ENCODE measurements at regions not wholly inside any gene's neighbourhood (a gene's known extent, or its start where the extent isn't known, plus 50 kb on each side); places are given as distances from the start of the nearest gene placed in this dataset.

DNA sequence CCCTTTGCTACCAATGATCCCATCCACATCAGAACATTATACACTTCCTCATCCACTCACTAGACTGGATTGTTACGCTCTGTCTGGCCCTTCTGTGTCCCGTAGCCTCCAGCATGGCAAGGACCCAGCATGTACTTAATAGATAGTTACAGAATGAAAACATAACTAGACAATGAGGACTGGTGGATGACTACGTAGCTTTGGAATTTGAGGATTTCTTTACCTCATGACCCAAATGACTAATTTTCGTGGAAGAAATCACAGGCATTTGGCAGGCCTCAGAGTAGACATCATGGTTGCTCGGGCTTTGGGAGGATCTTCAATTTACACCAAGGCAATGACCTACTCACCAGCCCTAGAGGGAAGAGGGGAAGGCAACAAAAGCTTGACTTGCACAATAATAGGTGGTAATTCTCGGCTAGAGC, 299.8 kb downstream of the TLE1 start:
- Histone ChIP-seq H3K27ac (no peak overlapping the region), H3K4me1 (replicated peaks in 1 of 2) (peaks cover 6 to 33% of the 10 kb centered on the region in 2 donors), H3K4me3 (no peak overlapping the region)
- in situ Hi-C loops (cut with MboI; ENCODE audit: low pct_unique_long_range_greater_than_20kb in 2 of 9, low sequenced_read_pairs in 9 of 9, unreplicated experiment in 9 of 9), result no loop called here
- WGBS, 10 experiments, result 0 to 100% (median 40%) methylated on average over 1 to 5 of the region's 6 CpGs; no CpG with 5 or more reads in 1 of the 10 experiments
- peak in 7 of 8 experiments; percentile 16 to 93 (median 80) for ATAC-seq (replicated peaks in 6 of 8)

DNA sequence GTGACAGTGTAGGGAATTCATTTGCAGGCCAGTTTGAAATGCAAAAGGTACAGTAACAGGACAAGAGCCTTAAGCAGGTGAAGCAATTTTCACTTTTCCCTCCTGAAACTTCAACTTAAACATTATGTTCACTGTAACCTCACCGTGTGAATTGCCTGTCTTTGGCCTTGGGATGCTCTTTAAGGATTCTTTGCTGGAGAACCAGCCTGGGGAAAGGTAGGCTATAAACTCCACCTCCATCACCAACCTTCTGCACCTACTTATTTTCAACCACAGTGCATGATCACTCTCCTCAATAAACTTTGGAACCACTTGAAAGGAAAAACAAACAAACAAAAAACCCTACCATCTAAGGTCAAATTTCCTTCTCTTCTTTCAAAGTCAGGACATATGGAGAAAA, 300.5 kb downstream of the TLE1 start:
- in situ Hi-C loops (cut with MboI; ENCODE audit: low pct_unique_long_range_greater_than_20kb in 2 of 9, low sequenced_read_pairs in 9 of 9, unreplicated experiment in 9 of 9), result no loop called here
- 0 to 100% (median 80%) methylated on average over 1 of the region's 1 CpG; no CpG with 5 or more reads in 3 of the 10 experiments for WGBS, 10 experiments
- no peak for ATAC-seq (replicated peaks in 6 of 8)
- Histone ChIP-seq H3K4me3 (no peak overlapping the region), H3K4me1 (replicated peaks in 1 of 2) (peaks cover 6 to 27% of the 10 kb centered on the region in 2 donors), H3K27ac (no peak overlapping the region)

DNA sequence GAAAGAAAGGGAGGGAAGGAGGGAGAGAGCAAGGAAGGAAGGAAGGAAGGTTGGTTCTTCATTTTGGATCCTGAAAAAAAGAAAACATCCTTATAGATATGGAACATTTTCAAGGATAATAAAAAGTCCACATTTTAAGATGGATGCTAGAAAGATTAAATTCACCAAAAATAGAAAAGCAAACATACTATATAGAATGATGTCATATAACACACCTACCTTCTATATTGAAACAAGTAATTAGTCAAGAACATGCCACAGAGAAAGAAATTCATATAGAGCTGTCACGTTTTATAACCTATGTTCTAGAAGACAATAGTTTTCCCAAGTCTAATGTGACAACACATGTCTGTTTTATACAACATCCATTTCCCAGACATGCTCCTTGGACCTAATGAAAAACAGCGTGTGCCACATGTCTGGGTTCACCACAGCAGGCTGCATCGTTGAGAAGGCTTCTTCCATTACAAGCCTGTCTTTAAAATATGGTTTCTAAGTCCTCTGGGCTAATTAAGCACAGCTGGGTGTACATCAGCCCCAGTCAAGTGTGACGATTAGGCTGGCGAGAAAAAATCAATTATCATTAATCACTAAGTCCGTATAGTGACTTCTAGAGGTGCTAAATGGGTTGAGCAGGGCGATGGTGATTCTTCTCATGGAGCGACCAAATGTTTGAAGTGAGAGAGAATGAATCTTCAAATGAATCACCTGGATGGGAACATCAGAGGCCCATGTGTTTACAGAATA, 301.8 kb downstream of the TLE1 start:
- 30 to 100% (median 55%) methylated on average over 1 to 8 of the region's 8 CpGs; no CpG with 5 or more reads in 1 of the 10 experiments for WGBS, 10 experiments
- in situ Hi-C loops (cut with MboI; ENCODE audit: low pct_unique_long_range_greater_than_20kb in 2 of 9, low sequenced_read_pairs in 9 of 9, unreplicated experiment in 9 of 9), result no loop called here
- no peak overlapping the region for H3K27ac ChIP-seq
- ATAC-seq (replicated peaks in 6 of 8), result peak in 4 of 8 experiments; percentile 62 to 77 (median 70)
- peaks cover 6 to 27% of the 10 kb centered on the region in 2 donors for H3K4me1 ChIP-seq (replicated peaks in 1 of 2)
- no peak overlapping the region for H3K4me3 ChIP-seq

DNA sequence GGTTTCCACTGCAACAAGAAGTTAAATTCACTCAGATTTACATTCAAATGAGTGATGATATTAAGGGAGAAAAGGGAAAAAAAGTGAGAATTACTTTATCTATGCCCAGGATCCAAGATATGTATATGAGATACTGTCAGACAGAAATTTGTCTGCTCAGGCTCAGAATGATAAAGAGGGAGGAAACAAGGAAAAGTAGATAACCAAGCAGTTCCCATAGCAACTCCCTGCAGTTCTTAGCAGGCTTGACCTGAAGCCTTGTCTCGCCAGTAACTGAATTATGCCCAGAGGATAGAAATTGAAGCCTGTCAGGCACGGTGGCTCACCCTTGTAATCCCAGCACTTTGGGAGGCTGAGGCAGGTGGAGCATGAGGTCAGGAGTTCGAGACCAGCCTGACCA, 304.4 kb downstream of the TLE1 start:
- in situ Hi-C loops (cut with MboI; ENCODE audit: low pct_unique_long_range_greater_than_20kb in 2 of 9, low sequenced_read_pairs in 9 of 9, unreplicated experiment in 9 of 9), result no loop called here
- peak in 1 of 8 experiments; percentile 17 for ATAC-seq (replicated peaks in 6 of 8)
- Histone ChIP-seq H3K27ac (no peak overlapping the region), H3K4me3 (no peak overlapping the region), H3K4me1 (replicated peaks in 1 of 2) (peaks cover 13 to 38% of the 10 kb centered on the region in 2 donors)
- WGBS, 10 experiments, result 50 to 100% (median 67%) methylated on average over 1 to 3 of the region's 3 CpGs; no CpG with 5 or more reads in 3 of the 10 experiments

DNA sequence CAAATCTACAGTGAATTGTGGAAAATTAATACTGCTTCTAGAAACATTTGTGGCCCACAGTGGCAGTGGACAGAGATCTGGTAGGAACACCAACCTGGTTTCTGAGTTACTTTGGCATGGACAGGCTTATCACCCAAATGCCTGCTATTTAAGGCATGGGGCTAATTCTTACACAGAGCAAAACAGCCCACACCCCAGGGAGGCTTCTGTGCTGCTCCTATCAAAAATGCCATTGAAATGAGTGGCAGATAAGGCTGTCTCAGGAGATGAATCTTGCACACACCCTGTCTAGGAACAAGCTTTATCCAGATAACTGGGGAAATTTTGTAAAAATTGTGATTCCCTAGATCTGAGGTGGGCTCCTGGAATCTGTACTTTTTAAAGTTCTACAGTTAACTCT, 307.1 kb downstream of the TLE1 start:
- H3K27ac ChIP-seq, result no peak overlapping the region
- no peak for ATAC-seq (replicated peaks in 6 of 8)
- H3K4me3 ChIP-seq, result no peak overlapping the region
- peaks cover 19 to 23% of the 10 kb centered on the region in 2 donors for H3K4me1 ChIP-seq (replicated peaks in 1 of 2)
- in situ Hi-C loops (cut with MboI; ENCODE audit: low pct_unique_long_range_greater_than_20kb in 2 of 9, low sequenced_read_pairs in 9 of 9, unreplicated experiment in 9 of 9), result no loop called here

DNA sequence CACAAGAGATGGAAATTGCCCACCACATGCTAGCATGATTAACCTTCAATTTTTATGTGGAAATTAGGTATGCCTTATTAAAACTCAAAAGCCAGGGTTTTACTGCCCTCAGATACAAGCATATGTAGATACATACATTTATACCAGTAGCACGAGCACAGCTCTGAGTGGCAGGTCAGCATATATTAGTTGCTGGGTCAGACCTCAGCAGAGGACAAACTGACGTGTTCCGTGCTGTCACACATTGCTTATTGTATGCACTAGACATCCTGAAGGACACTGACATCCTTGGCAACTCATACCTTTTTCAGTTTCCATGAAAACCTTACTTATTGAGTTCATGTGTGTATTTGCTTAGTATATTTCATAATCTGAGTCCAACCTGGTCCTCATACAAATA, 307.7 kb downstream of the TLE1 start:
- WGBS, 10 experiments, result 14 to 100% (median 90%) methylated on average over 1 to 3 of the region's 3 CpGs; no CpG with 5 or more reads in 3 of the 10 experiments
- H3K27ac ChIP-seq, result no peak overlapping the region
- no peak overlapping the region for H3K4me3 ChIP-seq
- in situ Hi-C loops (cut with MboI; ENCODE audit: low pct_unique_long_range_greater_than_20kb in 2 of 9, low sequenced_read_pairs in 9 of 9, unreplicated experiment in 9 of 9), result no loop called here
- ATAC-seq (replicated peaks in 6 of 8), result peak in 1 of 8 experiments; percentile 26
- H3K4me1 ChIP-seq (replicated peaks in 1 of 2), result peaks cover 19 to 20% of the 10 kb centered on the region in 2 donors

DNA sequence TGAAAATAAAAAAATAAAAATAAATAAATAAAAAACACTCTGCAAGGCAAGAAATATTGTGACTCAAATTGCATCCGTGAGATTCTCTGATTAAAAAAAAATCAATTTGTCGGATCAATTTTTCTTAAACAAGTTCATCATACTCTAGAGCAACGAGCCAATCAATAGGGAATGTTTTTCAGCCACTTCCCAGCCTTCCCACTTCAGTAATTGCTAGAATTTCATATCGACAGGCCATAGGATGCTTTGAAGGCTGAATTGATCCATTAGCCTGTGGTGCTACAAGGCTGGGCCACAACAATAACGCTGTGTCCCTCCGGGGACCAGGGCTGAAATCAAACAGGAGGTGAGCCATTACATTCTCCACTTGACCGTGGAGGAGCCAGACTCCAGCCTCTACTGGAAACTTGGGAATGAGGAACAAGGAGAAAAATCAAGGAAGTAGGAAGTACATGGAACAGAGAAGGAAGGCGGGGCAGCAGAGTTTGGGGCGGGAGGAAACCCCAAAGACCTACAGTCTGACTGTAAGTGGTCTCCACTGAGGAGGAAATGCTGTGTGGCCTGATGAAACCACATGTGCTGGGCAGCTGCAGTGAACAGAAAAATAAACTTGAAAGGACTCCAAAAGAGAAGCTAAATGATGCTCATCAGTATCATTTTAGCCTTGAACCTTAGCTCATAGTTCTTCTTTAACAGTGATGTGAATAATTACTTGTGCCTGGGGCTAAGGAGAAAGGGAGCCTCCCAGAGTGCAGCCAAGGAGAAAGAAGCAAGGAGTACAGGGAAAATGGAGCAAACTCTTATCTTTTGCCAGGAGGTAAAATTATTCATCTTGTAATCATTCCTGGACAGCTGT, 308.6 kb downstream of the TLE1 start:
- peaks cover 25 to 30% of the 10 kb centered on the region in 2 donors for H3K4me1 ChIP-seq (replicated peaks in 1 of 2)
- in situ Hi-C loops (cut with MboI; ENCODE audit: low pct_unique_long_range_greater_than_20kb in 2 of 9, low sequenced_read_pairs in 9 of 9, unreplicated experiment in 9 of 9), result no loop called here
- H3K27ac ChIP-seq, result peak overlapping the region in 1 of 2 donors; percentile 66
- WGBS, 10 experiments, result 56 to 88% (median 72%) methylated on average over 4 to 9 of the region's 9 CpGs; no CpG with 5 or more reads in 1 of the 10 experiments
- ATAC-seq (replicated peaks in 6 of 8), result peak in 5 of 8 experiments; percentile 45 to 69 (median 53)
- H3K4me3 ChIP-seq, result no peak overlapping the region

DNA sequence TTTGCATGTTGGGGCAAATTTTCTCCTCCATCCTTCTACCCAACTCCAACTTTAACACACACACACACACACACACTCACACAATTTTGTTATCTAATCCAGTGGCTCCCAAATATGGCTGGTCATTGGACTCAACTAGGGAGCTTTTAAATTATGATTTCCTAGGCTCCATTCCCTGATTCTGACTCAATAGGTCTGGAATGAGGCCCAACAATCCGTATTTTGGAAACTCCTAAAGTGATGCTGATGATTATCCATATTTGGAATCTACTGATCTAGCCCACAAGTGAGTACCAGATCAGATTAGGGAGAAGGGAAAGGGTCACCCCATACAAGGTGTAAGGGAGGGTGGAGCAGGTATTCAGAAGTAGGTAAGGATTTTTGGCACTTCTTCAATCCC, 309.7 kb downstream of the TLE1 start:
- ATAC-seq (replicated peaks in 6 of 8), result no peak
- Histone ChIP-seq H3K4me1 (replicated peaks in 1 of 2) (peaks cover 35 to 36% of the 10 kb centered on the region in 2 donors), H3K27ac (no peak overlapping the region), H3K4me3 (no peak overlapping the region)
- in situ Hi-C loops (cut with MboI; ENCODE audit: low pct_unique_long_range_greater_than_20kb in 2 of 9, low sequenced_read_pairs in 9 of 9, unreplicated experiment in 9 of 9), result no loop called here
- 0 to 100% (median 79%) methylated on average over 1 of the region's 1 CpG; no CpG with 5 or more reads in 6 of the 10 experiments for WGBS, 10 experiments

DNA sequence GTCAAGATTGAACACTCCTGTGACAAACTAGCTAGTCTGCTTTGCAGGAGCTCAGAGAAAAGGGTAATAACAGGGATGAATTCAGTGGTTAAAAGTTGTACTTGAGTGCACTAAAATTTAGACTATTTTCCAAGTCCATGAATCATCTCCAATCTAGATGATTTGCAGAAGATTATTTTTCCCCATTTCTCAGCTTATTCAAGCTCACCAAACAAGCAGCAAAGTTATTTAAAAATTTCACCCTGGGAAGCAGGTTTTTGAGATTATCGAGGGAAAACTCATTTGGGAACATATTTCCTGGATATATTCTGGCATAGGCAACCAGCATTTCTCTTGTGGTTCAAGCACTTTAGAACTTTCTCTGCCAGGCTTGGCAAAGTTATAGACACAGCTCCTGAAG, 311.4 kb downstream of the TLE1 start:
- in situ Hi-C loops (cut with MboI; ENCODE audit: low pct_unique_long_range_greater_than_20kb in 2 of 9, low sequenced_read_pairs in 9 of 9, unreplicated experiment in 9 of 9), result no loop called here
- Histone ChIP-seq H3K4me1 (replicated peaks in 1 of 2) (peaks cover 42 to 48% of the 10 kb centered on the region in 2 donors), H3K27ac (no peak overlapping the region), H3K4me3 (no peak overlapping the region)
- ATAC-seq (replicated peaks in 6 of 8), result no peak
- 0 to 100% (median 20%) methylated on average over 1 of the region's 1 CpG; no CpG with 5 or more reads in 4 of the 10 experiments for WGBS, 10 experiments

DNA sequence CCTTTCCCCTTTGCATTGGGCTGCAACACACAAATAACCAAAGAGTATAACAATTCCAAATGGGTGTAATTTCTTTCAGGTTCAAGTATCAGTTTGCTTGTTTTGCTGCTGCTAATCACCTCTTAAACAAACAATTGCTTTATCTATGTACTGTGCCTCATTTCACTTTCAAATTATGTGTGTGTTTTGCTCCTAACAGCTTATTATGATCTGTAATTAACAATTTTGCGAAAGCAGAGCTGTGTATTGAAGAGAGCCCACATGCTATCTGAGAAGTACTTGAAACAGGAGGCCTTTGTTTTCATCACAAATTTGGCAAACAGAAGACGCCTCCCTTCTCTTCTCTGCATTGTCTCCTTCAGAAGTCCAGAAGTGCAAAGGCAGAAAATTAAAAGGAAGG, 312.0 kb downstream of the TLE1 start:
- H3K27ac ChIP-seq, result no peak overlapping the region
- no peak for ATAC-seq (replicated peaks in 6 of 8)
- peaks cover 42 to 49% of the 10 kb centered on the region in 2 donors for H3K4me1 ChIP-seq (replicated peaks in 1 of 2)
- 39 to 100% (median 85%) methylated on average over 1 to 2 of the region's 2 CpGs; no CpG with 5 or more reads in 3 of the 10 experiments for WGBS, 10 experiments
- in situ Hi-C loops (cut with MboI; ENCODE audit: low pct_unique_long_range_greater_than_20kb in 2 of 9, low sequenced_read_pairs in 9 of 9, unreplicated experiment in 9 of 9), result no loop called here
- no peak overlapping the region for H3K4me3 ChIP-seq

DNA sequence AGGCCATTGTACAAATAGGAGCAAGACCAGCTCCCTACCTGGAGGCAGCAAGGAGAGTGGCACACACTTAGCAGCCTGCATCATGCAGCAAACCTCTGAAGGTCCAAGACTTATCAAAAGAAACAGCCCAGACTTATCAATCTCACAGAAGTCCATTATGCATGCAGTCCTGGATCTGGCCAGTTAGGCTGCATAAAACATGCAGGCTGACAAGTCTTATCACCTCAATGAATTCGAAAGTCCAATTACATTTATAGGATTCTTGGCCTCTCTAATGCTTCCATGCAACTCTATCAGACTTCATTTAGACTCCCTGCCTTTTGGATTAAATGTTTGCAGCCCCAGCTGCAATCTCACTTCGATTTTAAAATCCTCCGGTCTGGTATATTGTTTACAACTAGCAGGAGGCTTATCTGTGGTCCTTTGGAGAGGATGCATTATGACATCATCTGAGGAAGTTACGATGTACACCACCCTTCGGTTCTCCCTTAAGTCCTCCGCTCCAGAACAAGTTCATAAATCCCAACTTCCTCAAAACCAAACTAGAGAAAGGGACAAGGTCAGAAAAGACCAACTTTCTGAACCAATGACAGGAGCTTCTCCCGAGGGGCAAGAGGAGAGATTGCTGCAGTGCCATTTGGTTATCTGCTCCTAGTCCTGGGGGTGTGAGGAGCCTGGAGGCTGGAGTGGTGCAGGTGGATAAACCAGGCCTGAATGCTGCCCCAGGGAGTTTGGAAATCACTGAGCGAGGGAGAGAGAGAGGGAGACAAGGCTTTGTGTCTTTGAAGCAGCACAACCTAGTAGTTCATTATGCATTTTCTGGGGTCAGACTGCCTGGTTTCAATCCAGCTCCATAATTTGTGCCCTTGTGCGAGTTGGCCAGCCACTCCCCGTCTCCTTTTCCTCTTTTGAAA, 313.9 kb downstream of the TLE1 start:
- H3K4me1 ChIP-seq (replicated peaks in 1 of 2), result peaks cover 31 to 41% of the 10 kb centered on the region in 2 donors
- H3K4me3 ChIP-seq, result no peak overlapping the region
- in situ Hi-C loops (cut with MboI; ENCODE audit: low pct_unique_long_range_greater_than_20kb in 2 of 9, low sequenced_read_pairs in 9 of 9, unreplicated experiment in 9 of 9), result no loop called here
- H3K27ac ChIP-seq, result peak overlapping the region in 1 of 2 donors; percentile 42
- 44 to 94% (median 77%) methylated on average over 3 to 8 of the region's 10 CpGs; no CpG with 5 or more reads in 3 of the 10 experiments for WGBS, 10 experiments
- peak; percentile 10 to 89 (median 58) for ATAC-seq (replicated peaks in 6 of 8)

DNA sequence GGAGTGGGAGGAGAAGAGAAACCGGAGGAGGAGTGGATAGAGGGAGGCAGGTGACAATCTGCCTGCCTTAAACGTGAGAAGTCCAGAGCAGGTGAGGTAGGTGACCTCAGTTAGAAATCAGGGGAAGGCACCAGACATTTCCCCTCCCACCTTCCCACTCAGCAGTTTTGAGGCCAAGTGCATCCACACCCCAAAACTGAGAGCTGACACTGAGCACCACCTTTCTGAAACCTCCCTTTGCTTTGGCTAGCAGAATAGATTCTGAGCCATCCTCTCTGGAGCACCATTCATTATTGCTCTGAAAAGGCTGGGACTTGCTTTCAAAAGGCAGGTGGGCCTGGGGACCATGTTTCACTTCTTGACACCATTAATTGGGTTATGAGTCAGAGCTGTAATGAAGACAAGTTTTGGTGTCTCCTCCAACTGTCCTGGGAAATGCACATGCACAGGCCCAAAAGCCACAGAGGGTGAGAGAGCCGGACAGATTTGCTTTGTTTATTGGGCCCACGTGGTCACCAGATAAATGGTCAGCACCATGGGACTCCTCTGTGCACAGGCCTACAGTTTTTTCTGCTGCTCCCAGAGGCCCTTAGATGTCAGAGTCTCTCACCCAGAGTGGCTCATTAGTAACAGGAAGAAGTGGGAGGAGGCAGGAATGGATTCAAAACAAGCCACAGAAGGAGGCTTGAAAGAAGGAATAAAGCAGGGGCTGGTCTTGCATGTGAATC, 314.7 kb downstream of the TLE1 start:
- peaks cover 27 to 34% of the 10 kb centered on the region in 2 donors for H3K4me1 ChIP-seq (replicated peaks in 1 of 2)
- H3K4me3 ChIP-seq, result no peak overlapping the region
- in situ Hi-C loops (cut with MboI; ENCODE audit: low pct_unique_long_range_greater_than_20kb in 2 of 9, low sequenced_read_pairs in 9 of 9, unreplicated experiment in 9 of 9), result no loop called here
- ATAC-seq (replicated peaks in 6 of 8), result peak; percentile 16 to 89 (median 72)
- WGBS, 10 experiments, result 0 to 100% (median 59%) methylated on average over 1 to 4 of the region's 4 CpGs; no CpG with 5 or more reads in 2 of the 10 experiments
- peak overlapping the region in 1 of 2 donors; percentile 42 for H3K27ac ChIP-seq
